ENCODE measurements at regions not wholly inside any gene's neighbourhood (a gene's known extent, or its start where the extent isn't known, plus 50 kb on each side); places are given as distances from the start of the nearest gene placed in this dataset.

DNA sequence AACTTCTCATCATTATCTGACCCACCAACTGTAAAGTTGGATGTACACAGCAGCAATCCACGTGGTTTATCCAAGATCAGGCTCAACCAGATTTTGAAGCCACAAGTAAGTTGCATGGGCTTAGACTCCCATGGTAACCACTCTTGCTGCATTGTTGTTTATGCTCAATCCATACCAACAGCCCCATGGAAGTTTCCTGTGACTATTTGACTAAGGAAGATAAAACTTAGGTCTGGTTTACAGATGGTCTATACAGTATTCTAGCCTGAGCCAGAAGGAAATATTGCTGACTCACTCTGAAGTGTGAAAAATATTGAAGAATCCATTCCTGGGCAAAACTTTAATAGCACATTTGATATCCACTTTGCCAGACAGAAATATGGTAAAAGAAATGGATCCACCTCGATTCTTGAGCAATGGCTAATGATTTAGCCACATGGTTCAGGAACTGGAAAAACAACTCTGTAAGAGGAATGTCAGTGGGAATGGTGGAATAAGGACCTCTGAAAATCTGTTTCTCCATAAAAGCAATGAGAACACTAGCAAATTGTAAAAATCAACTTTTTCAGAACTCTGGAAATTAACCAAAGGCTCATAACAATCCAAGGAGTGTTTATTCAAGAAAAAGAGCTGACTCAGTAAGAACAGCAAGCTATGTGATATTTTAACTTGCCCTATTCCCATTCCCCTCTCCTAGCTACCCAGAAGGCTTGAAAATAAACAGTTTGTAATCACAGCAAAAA is 162.9 kb upstream of the STT3B start:
- H3K4me1 Mint-ChIP-seq (ENCODE audit: low read depth) = peaks cover 6% of the 10 kb centered on the region
- no peak overlapping the region for H3K27ac Mint-ChIP-seq
- no peak overlapping the region for H3K4me3 Mint-ChIP-seq

DNA sequence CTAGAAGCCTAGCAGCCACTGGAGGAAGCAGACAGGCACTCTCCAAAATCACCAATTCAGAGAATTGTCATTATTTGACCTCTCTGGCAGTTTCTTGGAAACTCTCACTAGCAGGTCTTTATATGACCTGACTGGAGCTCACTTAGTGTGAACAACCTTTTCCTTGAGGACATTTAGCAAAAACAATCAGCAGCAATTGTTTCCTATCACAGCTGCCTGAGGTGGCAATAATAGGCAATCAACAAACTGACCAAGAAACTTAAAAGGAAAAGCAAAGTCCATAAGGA is 162.4 kb upstream of the STT3B start:
- no peaks in the 10 kb centered on the region for H3K9me3 Mint-ChIP-seq (ENCODE audit: low read depth)
- H3K27ac Mint-ChIP-seq = no peak overlapping the region
- H3K27me3 Mint-ChIP-seq = no peaks in the 10 kb centered on the region
- H3K4me3 Mint-ChIP-seq = no peak overlapping the region
- peaks cover 4% of the 10 kb centered on the region for H3K4me1 Mint-ChIP-seq (ENCODE audit: low read depth)
- no peaks in the 10 kb centered on the region for H3K36me3 Mint-ChIP-seq

More for the DNA sequence above, 162.9 kb upstream of the STT3B start:
- Mint-ChIP-seq H3K27me3 (no peaks in the 10 kb centered on the region), H3K9me3 (ENCODE audit: low read depth) (no peaks in the 10 kb centered on the region), H3K36me3 (no peaks in the 10 kb centered on the region)

DNA sequence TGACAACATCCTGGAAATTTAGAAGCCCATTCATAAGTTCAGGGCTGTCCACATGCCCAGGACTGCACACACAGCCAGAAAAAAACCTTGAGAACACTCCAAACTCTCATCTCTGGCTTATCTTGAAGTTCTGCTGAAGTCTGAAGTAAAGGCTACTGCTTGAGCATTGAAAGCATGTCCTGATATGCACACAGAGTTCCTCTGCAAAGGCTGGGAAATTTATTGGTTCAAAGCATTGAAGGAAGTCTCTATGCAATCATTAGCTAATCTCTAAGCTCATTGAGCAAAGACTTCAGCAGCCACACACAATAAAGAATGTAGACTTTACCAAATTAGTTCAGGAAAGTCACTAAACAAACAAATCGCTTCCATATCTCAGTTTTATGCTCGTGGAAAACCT is 162.0 kb upstream of the STT3B start:
- no peaks in the 10 kb centered on the region for H3K36me3 Mint-ChIP-seq
- no peaks in the 10 kb centered on the region for H3K27me3 Mint-ChIP-seq
- H3K9me3 Mint-ChIP-seq (ENCODE audit: low read depth) = no peaks in the 10 kb centered on the region
- H3K4me3 Mint-ChIP-seq = no peak overlapping the region
- H3K4me1 Mint-ChIP-seq (ENCODE audit: low read depth) = peaks cover 4% of the 10 kb centered on the region
- H3K27ac Mint-ChIP-seq = no peak overlapping the region

DNA sequence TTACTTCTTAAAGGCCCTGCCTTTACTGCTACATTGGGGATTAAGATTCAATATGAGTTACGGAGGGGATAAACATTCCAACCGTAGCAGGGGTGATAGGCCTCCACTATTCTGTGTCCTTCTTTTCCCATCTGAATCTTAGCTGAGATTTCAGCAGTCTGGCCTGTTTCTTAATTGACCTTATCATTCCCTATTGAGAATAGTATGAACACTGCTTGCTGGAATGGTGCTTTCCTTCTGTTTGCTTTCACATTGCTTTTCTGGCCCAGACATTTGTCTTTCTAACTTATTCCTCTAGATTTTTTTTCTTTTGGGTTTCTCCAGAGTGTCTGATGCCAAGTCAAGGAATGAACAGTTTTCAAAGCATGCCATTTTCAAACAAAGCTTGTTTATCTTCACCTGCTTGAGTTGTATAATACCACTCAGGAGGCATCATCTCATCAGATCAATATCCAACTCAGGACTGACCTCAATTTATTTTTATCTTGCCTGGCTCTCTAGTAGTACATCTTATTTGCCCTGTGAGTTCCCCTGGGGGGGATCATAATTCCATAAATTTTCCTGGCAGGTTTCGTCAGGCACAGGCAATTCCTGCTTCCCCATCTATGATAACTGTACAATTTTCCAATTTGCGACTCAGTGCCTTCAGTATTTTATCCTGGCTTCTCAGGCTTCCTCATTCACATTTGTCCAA is 161.1 kb upstream of the STT3B start:
- Mint-ChIP-seq H3K4me1 (ENCODE audit: low read depth) (peaks cover 8% of the 10 kb centered on the region), H3K4me3 (no peak overlapping the region), H3K27me3 (no peaks in the 10 kb centered on the region), H3K36me3 (no peaks in the 10 kb centered on the region), H3K9me3 (ENCODE audit: low read depth) (no peaks in the 10 kb centered on the region), H3K27ac (no peak overlapping the region)

DNA sequence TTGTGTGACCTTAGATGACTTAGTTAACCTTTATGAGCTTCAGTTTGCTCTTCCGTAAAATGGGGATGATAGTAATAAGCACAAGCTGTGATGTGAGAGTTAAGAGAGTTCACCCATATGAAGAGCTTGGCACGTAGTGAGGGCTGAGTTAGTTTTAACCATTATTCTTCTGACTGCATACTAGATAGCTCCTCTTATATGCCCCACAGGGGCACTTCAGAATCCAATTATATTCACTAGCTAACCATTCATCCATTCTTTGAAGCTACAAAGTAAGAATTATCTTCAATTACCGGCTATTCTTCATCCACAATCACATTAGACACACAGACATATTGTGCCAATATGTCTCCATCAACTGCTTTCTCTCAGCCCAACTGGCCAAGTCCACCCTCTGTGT is 159.0 kb upstream of the STT3B start:
- peaks cover 20% of the 10 kb centered on the region for H3K4me1 Mint-ChIP-seq (ENCODE audit: low read depth)
- no peaks in the 10 kb centered on the region for H3K27me3 Mint-ChIP-seq
- H3K9me3 Mint-ChIP-seq (ENCODE audit: low read depth) = no peaks in the 10 kb centered on the region
- no peak overlapping the region for H3K4me3 Mint-ChIP-seq
- H3K27ac Mint-ChIP-seq = no peak overlapping the region
- H3K36me3 Mint-ChIP-seq = no peaks in the 10 kb centered on the region

DNA sequence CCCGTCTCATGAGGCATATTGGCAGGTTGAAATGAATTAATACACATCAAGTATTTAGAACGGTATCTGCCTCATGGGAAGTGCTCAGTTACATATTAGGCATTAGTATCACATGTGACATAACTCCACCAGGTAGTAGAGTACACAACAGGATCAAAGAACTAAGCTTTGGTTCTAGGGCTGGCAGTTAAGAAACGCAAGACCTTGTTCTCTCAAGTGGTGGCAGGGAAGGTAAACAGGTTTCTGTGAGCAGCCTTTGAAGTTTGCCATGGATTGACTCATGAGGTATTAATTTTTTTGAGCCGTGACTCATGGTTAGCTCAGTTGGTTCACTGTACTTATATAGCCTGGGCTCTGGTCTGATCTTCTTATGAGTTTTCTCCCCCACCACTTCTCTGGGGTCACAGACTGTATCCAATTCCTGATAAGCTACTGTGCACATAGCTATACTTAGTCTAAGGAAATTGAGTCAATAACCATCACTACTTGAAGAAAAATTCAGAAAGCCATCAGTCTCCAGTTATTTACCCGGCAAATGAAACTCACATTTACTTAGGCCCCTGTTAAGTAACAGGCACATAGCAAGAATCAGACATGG is 155.6 kb upstream of the STT3B start:
- Mint-ChIP-seq H3K27ac (no peak overlapping the region), H3K4me3 (no peak overlapping the region), H3K27me3 (no peaks in the 10 kb centered on the region), H3K9me3 (ENCODE audit: low read depth) (no peaks in the 10 kb centered on the region), H3K36me3 (no peaks in the 10 kb centered on the region), H3K4me1 (ENCODE audit: low read depth) (peaks cover 16% of the 10 kb centered on the region)

DNA sequence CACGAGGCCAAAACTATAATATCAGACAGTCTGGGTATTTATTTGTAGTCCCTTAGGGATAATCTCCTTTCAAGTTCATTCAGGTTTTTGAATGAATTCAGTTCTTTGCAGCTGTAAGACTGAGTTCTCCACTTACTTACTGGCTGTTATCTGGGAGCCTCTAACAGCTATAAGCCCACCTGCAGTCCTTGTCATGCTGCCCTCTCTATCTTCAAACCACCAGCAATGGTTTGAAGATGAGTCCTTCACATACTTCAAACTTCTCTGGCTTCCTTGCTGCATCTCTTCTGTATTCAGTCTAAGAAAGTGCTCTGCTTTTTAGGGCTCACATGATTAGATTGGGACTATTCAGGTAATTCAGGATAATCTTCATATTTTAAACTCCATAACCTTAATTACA is 154.5 kb upstream of the STT3B start:
- H3K36me3 Mint-ChIP-seq = peaks cover 2% of the 10 kb centered on the region
- no peaks in the 10 kb centered on the region for H3K9me3 Mint-ChIP-seq (ENCODE audit: low read depth)
- H3K27me3 Mint-ChIP-seq = no peaks in the 10 kb centered on the region
- H3K4me1 Mint-ChIP-seq (ENCODE audit: low read depth) = peaks cover 16% of the 10 kb centered on the region
- H3K4me3 Mint-ChIP-seq = no peak overlapping the region
- no peak overlapping the region for H3K27ac Mint-ChIP-seq

DNA sequence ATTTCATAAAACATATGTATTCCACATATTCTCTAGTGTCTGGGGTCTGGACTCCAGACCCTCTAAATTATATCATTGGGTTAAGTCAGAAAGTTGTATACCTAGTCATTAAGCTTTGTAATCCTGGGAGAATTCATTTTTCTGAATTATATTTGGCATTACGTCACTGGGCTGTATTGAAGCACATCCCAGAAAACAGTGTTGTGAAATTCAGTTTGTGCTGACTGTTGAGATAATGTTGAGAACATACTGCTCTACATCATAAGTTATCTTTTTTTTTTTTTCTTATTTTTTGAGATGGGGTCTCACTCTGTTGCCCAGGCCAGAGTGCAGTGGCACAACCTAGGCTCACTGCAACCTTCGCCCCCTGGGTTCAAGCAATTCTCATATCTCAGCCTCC is 153.1 kb upstream of the STT3B start:
- H3K36me3 Mint-ChIP-seq = peaks cover 2% of the 10 kb centered on the region
- H3K4me1 Mint-ChIP-seq (ENCODE audit: low read depth) = peaks cover 16% of the 10 kb centered on the region
- no peak overlapping the region for H3K4me3 Mint-ChIP-seq
- no peaks in the 10 kb centered on the region for H3K9me3 Mint-ChIP-seq (ENCODE audit: low read depth)
- no peaks in the 10 kb centered on the region for H3K27me3 Mint-ChIP-seq
- no peak overlapping the region for H3K27ac Mint-ChIP-seq

DNA sequence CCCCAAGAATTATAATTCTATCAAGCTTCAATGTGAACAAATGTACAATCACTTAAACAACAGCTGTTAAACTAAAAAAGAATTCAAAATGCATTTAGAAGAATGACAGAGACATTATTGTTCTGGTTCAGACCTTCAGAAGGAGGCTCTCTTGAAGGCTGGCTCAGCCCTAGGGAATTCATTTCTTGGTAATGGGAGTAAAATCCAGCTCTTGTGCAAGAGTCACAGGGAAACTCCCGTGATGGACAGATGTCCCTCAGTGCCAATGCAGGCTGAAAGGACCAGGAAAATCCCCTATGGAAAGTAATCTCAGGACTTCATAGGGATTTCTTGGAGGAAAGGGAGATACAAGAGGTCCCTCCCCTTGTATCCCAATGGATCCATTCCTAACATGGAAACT is 149.9 kb upstream of the STT3B start:
- Mint-ChIP-seq H3K27me3 (no peaks in the 10 kb centered on the region), H3K4me1 (ENCODE audit: low read depth) (no peaks in the 10 kb centered on the region)

DNA sequence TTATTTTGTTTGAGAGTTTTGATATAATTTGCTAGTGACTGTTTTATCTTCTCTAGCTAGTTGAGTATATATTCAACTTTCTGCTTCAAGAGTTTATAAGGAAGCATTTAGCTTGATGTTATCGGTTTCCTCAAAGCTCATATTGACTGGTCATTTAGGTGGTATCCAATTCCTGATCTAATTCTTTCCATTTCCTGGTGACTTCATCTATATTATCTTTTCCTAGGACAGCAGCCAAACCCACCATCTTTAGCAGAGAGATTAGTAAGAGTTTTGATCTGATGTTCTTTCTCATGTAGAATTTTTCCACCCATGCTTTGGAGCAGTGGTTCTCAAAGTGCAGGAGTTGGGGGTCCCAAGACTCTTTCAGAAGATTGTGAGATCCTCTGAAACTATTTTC is 148.6 kb upstream of the STT3B start:
- H3K4me1 Mint-ChIP-seq (ENCODE audit: low read depth) = no peaks in the 10 kb centered on the region
- no peak overlapping the region for H3K4me3 Mint-ChIP-seq
- peaks cover 7% of the 10 kb centered on the region for H3K36me3 Mint-ChIP-seq
- no peak overlapping the region for H3K27ac Mint-ChIP-seq
- peaks cover 10% of the 10 kb centered on the region for H3K9me3 Mint-ChIP-seq (ENCODE audit: low read depth)
- H3K27me3 Mint-ChIP-seq = no peaks in the 10 kb centered on the region

More for the DNA sequence above, 149.9 kb upstream of the STT3B start:
- Mint-ChIP-seq H3K9me3 (ENCODE audit: low read depth) (peaks cover 10% of the 10 kb centered on the region), H3K27ac (no peak overlapping the region), H3K4me3 (no peak overlapping the region), H3K36me3 (peaks cover 7% of the 10 kb centered on the region)

DNA sequence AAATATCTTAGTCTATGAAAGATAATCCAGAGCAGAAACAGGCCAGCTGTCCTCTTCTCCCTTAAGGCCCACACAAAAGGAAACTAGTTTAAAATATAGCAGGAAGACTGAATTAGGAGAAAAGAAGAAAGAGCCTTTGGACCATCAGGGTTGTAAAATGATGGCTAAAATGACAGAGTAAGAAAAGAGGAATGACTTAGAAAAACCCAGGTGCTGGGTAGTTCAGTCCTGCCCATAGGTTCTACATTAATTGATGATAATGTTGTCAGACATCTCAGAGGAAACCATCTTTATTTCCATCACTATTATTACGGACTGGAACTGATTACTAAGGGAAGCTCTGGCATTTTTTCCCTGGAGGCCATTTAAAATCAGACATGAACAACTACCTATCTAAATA is 142.8 kb upstream of the STT3B start:
- Mint-ChIP-seq H3K4me1 (ENCODE audit: low read depth) (peaks cover 11% of the 10 kb centered on the region), H3K9me3 (ENCODE audit: low read depth) (peaks cover 10% of the 10 kb centered on the region), H3K27me3 (no peaks in the 10 kb centered on the region), H3K36me3 (peaks cover 5% of the 10 kb centered on the region), H3K27ac (no peak overlapping the region), H3K4me3 (no peak overlapping the region)

DNA sequence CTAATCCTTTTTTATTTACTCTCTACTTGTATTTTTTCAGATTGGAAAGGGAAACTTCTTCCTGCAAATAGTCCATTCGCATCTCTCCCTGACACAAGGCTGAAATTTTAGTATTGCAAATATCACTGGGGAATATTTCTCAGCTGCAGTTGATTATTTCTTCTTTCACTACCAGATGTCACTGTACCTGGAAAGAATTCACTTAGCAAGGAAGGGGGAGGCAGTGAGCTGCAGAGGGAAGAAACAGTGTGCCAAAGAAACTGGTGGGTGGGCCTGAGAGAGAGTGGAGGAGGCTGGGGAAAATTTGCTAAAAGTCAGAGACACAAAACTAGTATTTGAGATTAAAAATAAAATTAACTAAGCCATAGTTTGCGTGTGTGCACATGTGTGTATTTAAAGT is 142.3 kb upstream of the STT3B start:
- H3K27ac Mint-ChIP-seq = no peak overlapping the region
- H3K4me1 Mint-ChIP-seq (ENCODE audit: low read depth) = peaks cover 11% of the 10 kb centered on the region
- no peaks in the 10 kb centered on the region for H3K27me3 Mint-ChIP-seq
- H3K4me3 Mint-ChIP-seq = no peak overlapping the region
- H3K36me3 Mint-ChIP-seq = peaks cover 5% of the 10 kb centered on the region
- peaks cover 10% of the 10 kb centered on the region for H3K9me3 Mint-ChIP-seq (ENCODE audit: low read depth)

DNA sequence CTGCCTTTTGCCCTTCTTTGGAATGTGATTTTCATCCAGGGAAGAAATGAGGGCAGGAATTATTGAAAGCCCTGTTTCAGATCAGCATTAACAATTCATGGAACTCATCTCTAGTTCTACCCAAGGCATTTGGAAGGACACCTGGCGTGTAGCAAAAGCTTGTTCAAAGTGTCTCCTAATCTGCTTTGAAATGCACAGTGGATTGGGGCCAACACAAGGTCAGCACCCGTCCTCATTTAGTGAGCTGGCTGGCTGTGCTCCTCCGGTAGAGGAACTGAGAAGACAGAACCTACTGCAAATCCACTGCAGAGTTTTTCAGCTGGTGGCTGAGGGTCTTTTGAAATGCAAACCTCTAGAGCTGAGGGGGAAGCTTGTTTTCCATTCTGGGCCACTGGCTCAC is 141.6 kb upstream of the STT3B start:
- Mint-ChIP-seq H3K9me3 (ENCODE audit: low read depth) (peaks cover 10% of the 10 kb centered on the region), H3K4me1 (ENCODE audit: low read depth) (peaks cover 11% of the 10 kb centered on the region), H3K36me3 (peaks cover 5% of the 10 kb centered on the region), H3K27ac (no peak overlapping the region), H3K27me3 (no peaks in the 10 kb centered on the region), H3K4me3 (no peak overlapping the region)

DNA sequence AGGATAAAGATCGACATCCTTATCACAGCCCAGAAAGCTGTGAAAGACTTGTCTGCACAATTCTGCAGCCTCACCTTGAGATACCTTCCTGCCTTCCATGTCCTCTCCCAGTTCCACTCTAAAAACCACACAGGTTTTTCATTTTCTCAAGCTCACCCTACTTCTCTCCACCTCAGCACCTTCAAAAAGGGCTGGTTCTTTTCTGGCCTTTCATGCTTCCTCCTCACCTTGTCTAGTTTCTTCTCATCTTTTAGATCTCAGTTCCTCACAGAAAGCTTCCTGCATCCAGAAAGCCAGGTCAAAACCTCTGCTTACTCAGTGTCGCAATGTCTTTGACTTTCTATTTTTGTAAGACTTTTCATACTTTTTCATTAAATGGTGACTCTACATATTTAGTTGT is 140.2 kb upstream of the STT3B start:
- no peaks in the 10 kb centered on the region for H3K36me3 Mint-ChIP-seq
- no peak overlapping the region for H3K4me3 Mint-ChIP-seq
- peaks cover 3% of the 10 kb centered on the region for H3K9me3 Mint-ChIP-seq (ENCODE audit: low read depth)
- peaks cover 11% of the 10 kb centered on the region for H3K4me1 Mint-ChIP-seq (ENCODE audit: low read depth)
- H3K27me3 Mint-ChIP-seq = no peaks in the 10 kb centered on the region
- no peak overlapping the region for H3K27ac Mint-ChIP-seq

DNA sequence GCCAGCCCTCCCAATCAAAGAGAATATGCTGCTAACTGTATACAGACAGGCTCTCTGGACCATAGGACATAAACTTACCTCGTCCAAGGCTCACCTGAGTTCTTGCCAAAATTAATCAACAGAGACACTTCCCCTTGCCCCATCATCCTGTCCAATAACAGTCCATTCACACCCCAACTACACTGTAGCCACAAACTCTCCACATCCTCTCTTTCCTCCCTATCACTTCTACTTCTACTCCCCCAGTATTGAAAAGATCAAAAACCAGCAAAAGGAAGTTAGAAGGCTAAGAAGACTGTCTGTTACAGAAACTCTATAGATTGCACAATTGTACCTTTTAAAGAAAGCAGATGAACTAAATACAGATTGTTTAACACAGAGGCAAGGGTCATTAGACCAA is 133.5 kb upstream of the STT3B start:
- Mint-ChIP-seq H3K4me3 (no peak overlapping the region), H3K36me3 (no peaks in the 10 kb centered on the region), H3K4me1 (ENCODE audit: low read depth) (peaks cover 36% of the 10 kb centered on the region), H3K27me3 (no peaks in the 10 kb centered on the region), H3K27ac (peak overlapping the region; percentile 1), H3K9me3 (ENCODE audit: low read depth) (no peaks in the 10 kb centered on the region)

DNA sequence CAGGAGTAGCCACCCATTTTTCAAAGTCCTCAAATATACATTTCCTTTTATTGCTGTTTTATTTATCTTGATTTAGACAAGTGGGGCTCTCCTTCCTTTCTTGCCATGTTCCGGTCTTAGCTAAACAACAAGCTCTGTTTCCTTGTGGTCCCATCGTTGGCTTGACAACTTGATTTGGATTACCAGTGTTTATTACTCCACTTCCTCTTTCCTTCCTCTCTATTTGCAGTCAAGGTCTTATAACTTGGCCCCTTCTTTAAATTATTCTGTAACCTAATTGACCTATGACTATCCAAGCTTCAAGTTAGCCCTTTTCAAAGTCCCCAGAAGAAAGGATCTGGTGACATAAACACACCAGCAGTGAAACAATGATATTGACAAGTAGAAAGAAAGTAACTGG is 130.6 kb upstream of the STT3B start:
- no peak overlapping the region for H3K27ac Mint-ChIP-seq
- H3K4me3 Mint-ChIP-seq = no peak overlapping the region
- peaks cover 2% of the 10 kb centered on the region for H3K27me3 Mint-ChIP-seq
- peaks cover 3% of the 10 kb centered on the region for H3K36me3 Mint-ChIP-seq
- no peaks in the 10 kb centered on the region for H3K9me3 Mint-ChIP-seq (ENCODE audit: low read depth)
- H3K4me1 Mint-ChIP-seq (ENCODE audit: low read depth) = peaks cover 43% of the 10 kb centered on the region

Data from activated naive CD8-positive, alpha-beta T cell (primary cell).